OCI-LY1 (cell line): ENCODE measurements at regions not wholly inside any gene's neighbourhood (a gene's known extent, or its start where the extent isn't known, plus 50 kb on each side); places are given as distances from the start of the nearest gene placed in this dataset.

Experiments used
- H2AFZ ChIP-seq: fragments of 200-600 bp; sonication (generic), shearing (Covaris generic); 2 replicates; pipeline ENCODE4 v1.6.0; 2014; ENCODE audit warnings: antibody characterized with exemption, mild to moderate bottlenecking, low read length
- H3F3A ChIP-seq: fragments of 200-600 bp; sonication (generic), shearing (Covaris generic); 2 replicates; pipeline ENCODE4 v1.6.0; 2014; ENCODE audit warnings: mild to moderate bottlenecking, antibody characterized with exemption, low read length, moderate library complexity; ENCODE audit not compliant: insufficient read depth
- H3K27ac ChIP-seq: fragments of 200-600 bp; sonication (generic); 2 replicates; pipeline ENCODE4 v1.5.1; 2014; ENCODE audit warnings: low read length, mixed run types, mild to moderate bottlenecking, low read depth; ENCODE audit not compliant: poor library complexity, severe bottlenecking
- H3K27me3 ChIP-seq: fragments of 200-600 bp; sonication (generic); 2 replicates; pipeline ENCODE4 v1.6.0; 2014; ENCODE audit warnings: antibody characterized with exemption, mild to moderate bottlenecking, low read length, moderate library complexity; ENCODE audit not compliant: insufficient read depth
- H3K36me3 ChIP-seq: fragments of 200-600 bp; sonication (generic); 2 replicates; pipeline ENCODE4 v1.6.1; 2014; ENCODE audit warnings: mild to moderate bottlenecking, antibody characterized with exemption, low read length, moderate library complexity, mixed read lengths; ENCODE audit not compliant: insufficient read depth
- H3K4me1 ChIP-seq: fragments of 200-600 bp; sonication (generic); 2 replicates; pipeline ENCODE4 v1.5.1; 2014; ENCODE audit warnings: mild to moderate bottlenecking, low read length, moderate library complexity; ENCODE audit not compliant: insufficient read depth, severe bottlenecking
- H3K4me2 ChIP-seq: fragments of 200-600 bp; sonication (generic), shearing (Covaris generic); 2 replicates; pipeline ENCODE4 v1.6.1; 2014; ENCODE audit warnings: low read length
- H3K4me3 ChIP-seq: fragments of 200-600 bp; sonication (generic); 2 replicates; pipeline ENCODE4 v1.5.1; 2014; ENCODE audit warnings: low read length, low read depth, mild to moderate bottlenecking, mixed read lengths; ENCODE audit not compliant: poor library complexity, severe bottlenecking
- H3K79me2 ChIP-seq: fragments of 200-600 bp; shearing (Covaris generic); 2 replicates; pipeline ENCODE4 v1.6.1; 2016; ENCODE audit warnings: mixed run types, low read length, mixed read lengths; ENCODE audit not compliant: insufficient read depth
- H3K9ac ChIP-seq: fragments of 200-600 bp; sonication (generic), shearing (Covaris generic); 2 replicates; pipeline ENCODE4 v1.6.1; 2014; ENCODE audit warnings: mild to moderate bottlenecking, low read length, mixed read lengths
- H3K9me2 ChIP-seq: fragments of 200-600 bp; sonication (generic), shearing (Covaris generic); 2 replicates; pipeline ENCODE4 v1.6.1; 2014; ENCODE audit warnings: low read depth, mild to moderate bottlenecking, low read length, mixed read lengths
- H3K9me3 ChIP-seq: fragments of 200-600 bp; shearing (Covaris generic); 2 replicates; pipeline ENCODE4 v1.6.1; 2014; ENCODE audit warnings: low read length, mixed read lengths
- H4K20me1 ChIP-seq: fragments of 200-600 bp; sonication (generic), shearing (Covaris generic); 2 replicates; pipeline ENCODE4 v1.6.0; 2016; ENCODE audit warnings: mild to moderate bottlenecking, low read length; ENCODE audit not compliant: insufficient read depth
- CTCF ChIP-seq: fragments of 200-600 bp; sonication (generic), shearing (Covaris generic); IDR thresholded peaks from 2 replicates; pipeline ENCODE4 v1.5.1; 2017; ENCODE audit warnings: mild to moderate bottlenecking, antibody characterized with exemption, low read length, moderate library complexity, mixed read lengths
- EZH2 ChIP-seq: fragments of 200-600 bp; sonication (generic), shearing (Covaris generic); IDR thresholded peaks from 2 replicates; pipeline ENCODE4 v1.8.0; 2017; ENCODE audit warnings: borderline replicate concordance, mixed run types, mild to moderate bottlenecking, antibody characterized with exemption, low read length, moderate library complexity, mixed read lengths

- Histone ChIP-seq H3K36me3 (no peaks in the 10 kb centered on the region), H3K9me2 (no peaks in the 10 kb centered on the region), H3K27ac (no peak overlapping the region), H3K27me3 (no peaks in the 10 kb centered on the region), H2AFZ (no peak overlapping the region), H3K4me3 (no peak overlapping the region), H4K20me1 (no peaks in the 10 kb centered on the region), H3K4me2 (no peak overlapping the region), H3F3A (no peaks in the 10 kb centered on the region), H3K79me2 (no peaks in the 10 kb centered on the region), H3K4me1 (no peaks in the 10 kb centered on the region), H3K9me3 (no peaks in the 10 kb centered on the region), H3K9ac (no peak overlapping the region)
- no peak for TF ChIP-seq CTCF
- no peak for TF ChIP-seq EZH2
Measured at GRCh38 chr13:71045101-71045500, 821.9 kb downstream of the DACH1 start.

- Histone ChIP-seq H3K4me3 (no peak overlapping the region), H3K4me1 (no peaks in the 10 kb centered on the region), H3K9me3 (no peaks in the 10 kb centered on the region), H3K36me3 (no peaks in the 10 kb centered on the region), H3K79me2 (no peaks in the 10 kb centered on the region), H3K9ac (no peak overlapping the region), H3K27ac (no peak overlapping the region), H3K4me2 (no peak overlapping the region), H2AFZ (no peak overlapping the region), H3K27me3 (no peaks in the 10 kb centered on the region), H3K9me2 (no peaks in the 10 kb centered on the region), H4K20me1 (no peaks in the 10 kb centered on the region), H3F3A (no peaks in the 10 kb centered on the region)
- no peak for TF ChIP-seq EZH2
Measured at GRCh38 chr13:71039440-71039839, 827.6 kb downstream of the DACH1 start.

GRCh38 chr13:71034018-71034417, 833.0 kb downstream of the DACH1 start:
- H3K9me3 ChIP-seq = no peaks in the 10 kb centered on the region
- no peak overlapping the region for H3K4me3 ChIP-seq
- no peaks in the 10 kb centered on the region for H3F3A ChIP-seq
- H3K9me2 ChIP-seq = no peaks in the 10 kb centered on the region
- TF ChIP-seq CTCF = no peak
- no peak for TF ChIP-seq EZH2
- no peaks in the 10 kb centered on the region for H3K4me1 ChIP-seq
- H2AFZ ChIP-seq = no peak overlapping the region
- H3K36me3 ChIP-seq = no peaks in the 10 kb centered on the region
- no peaks in the 10 kb centered on the region for H3K27me3 ChIP-seq
- no peaks in the 10 kb centered on the region for H4K20me1 ChIP-seq
- no peaks in the 10 kb centered on the region for H3K79me2 ChIP-seq
- H3K9ac ChIP-seq = no peak overlapping the region
- no peak overlapping the region for H3K4me2 ChIP-seq
- H3K27ac ChIP-seq = no peak overlapping the region

- Histone ChIP-seq H3K9me3 (no peaks in the 10 kb centered on the region), H3K27me3 (no peaks in the 10 kb centered on the region), H3K4me1 (no peaks in the 10 kb centered on the region), H3K27ac (no peak overlapping the region), H3K4me3 (no peak overlapping the region), H3F3A (no peaks in the 10 kb centered on the region), H3K36me3 (no peaks in the 10 kb centered on the region), H3K9ac (no peak overlapping the region), H3K9me2 (no peaks in the 10 kb centered on the region), H4K20me1 (no peaks in the 10 kb centered on the region), H2AFZ (no peak overlapping the region), H3K4me2 (no peak overlapping the region), H3K79me2 (no peaks in the 10 kb centered on the region)
- TF ChIP-seq EZH2 (no peak), CTCF (no peak)
Measured at GRCh38 chr13:71033026-71033425, 834.0 kb downstream of the DACH1 start.
